COLO668 (cell line): ENCODE measurements at regions not wholly inside any gene's neighbourhood (a gene's known extent, or its start where the extent isn't known, plus 50 kb on each side); places are given as distances from the start of the nearest gene placed in this dataset.

Source experiments
- DNase-seq: peaks from one replicate; lab custom pipeline; 2025; ENCODE audit not compliant: unreplicated experiment; lab: John Stamatoyannopoulos, UW

- DNase-seq: no peak
Observed at GRCh38 chr1:78355656-78356055, 135.1 kb upstream of the PTGFR start.

DNA sequence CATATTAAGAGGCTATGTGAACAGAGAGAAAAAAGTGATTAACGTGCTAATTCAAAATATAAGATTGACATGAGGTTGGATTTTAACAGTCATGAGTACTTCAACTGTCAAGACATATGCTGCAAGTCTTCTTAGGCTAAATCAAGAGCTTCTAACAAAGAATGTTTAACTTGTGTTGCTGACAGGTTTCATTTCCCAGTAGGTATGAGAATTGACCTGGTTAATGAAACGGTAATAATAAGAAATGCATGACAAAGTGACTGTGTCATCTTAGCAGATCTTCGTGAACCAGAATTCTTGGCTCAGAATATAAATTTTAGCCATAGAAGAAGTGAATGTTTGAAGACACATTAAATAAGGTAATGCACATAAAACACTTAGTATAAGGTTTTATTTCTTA, 132.6 kb upstream of the PTGFR start:
- no peak for DNase-seq

GRCh38 chr1:78359666-78360065, 131.1 kb upstream of the PTGFR start:
- DNase-seq: no peak

GRCh38 chr1:78360584-78360983, 130.2 kb upstream of the PTGFR start:
- DNase-seq: no peak

- no peak for DNase-seq
Observed at GRCh38 chr1:78367700-78368099, 123.1 kb upstream of the PTGFR start.

DNA sequence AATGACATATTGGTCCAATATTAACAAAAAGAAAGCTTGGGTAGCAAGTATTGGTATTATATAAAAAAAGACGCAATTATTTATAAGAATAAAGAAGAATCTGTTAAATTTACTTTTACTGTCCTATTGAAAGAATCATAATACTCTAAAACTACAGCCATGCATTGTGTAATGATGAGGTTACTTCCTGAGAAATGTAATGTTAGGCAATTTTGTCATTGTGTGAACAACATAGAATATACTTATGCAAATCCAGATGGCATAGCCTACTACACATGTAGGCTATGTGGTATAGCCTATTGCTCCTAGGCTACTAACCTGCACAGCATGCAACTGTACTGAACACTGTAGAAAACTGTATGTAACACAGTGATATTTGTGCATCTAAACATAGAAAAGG, 121.2 kb upstream of the PTGFR start:
- no peak for DNase-seq

DNA sequence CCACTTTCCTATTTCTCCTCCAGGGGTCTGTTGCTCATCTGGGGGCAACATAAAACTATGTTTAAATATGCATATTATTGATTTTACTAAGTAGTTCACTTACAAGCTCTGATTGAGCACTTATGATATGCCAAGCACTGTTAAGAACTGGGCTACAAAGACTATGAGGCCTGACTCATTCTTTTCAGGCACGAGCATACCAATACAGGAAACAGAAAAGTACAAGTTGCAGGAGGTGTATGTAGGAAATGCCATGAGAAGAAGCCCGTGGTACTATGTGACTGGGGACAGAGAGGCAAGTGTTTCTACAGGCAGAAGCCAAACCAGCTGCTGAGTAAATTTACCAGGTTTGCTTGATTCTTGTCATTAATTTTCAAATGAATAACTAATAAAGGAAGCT, 120.4 kb upstream of the PTGFR start:
- no peak for DNase-seq

DNA sequence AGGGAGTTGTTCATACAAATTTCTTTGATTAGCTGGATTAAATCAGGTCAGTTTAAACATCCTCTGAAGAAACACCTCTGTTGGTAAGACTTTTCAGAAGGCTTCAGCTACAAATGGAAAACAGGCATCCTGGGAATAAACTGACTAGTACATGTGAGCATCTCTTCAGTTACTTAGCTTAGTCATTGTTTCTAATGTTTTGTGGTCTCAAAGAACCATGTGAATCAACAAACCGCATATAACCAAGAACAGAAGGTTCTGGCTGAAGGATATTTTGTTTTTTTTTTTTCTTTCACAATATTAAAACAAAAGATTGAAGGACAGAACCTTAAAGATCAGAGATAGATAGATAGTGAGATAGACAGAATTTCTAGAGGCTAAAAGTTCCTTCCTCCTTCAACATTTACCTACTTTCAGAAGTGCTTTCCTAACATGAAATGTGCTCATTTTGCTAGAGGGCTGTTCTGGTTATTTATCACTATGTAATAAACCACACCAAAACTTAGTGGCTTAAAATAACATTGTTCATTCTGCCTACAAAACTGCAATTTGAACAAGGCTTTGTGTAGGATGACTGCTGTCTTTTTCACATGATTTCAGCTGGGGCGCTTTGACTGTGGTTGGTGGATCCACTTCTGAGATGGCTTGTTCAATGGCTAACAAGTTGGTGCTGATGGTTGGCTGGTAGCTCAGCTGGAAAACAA, 119.8 kb upstream of the PTGFR start:
- DNase-seq: no peak

- DNase-seq: no peak
Observed at GRCh38 chr1:78373676-78374075, 117.1 kb upstream of the PTGFR start.

DNA sequence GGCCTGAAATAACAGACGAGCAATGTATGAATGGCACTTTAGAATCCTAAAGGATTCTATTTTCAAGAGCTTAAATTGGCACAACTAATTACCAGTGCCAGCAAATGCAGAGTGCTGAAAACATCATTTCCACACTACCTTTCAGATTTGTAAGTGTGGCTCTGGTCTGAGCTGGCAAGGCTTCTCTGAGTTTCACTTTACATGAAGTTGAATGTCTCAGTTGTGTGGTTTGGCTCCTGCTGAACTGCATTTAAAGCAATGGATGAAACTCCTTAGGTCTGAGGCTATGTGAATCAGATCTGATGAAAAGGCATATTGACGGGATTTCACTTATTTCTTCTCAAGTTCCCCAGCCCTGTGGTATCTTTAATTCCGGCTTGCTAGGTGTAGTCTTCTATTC, 114.8 kb upstream of the PTGFR start:
- no peak for DNase-seq

DNA sequence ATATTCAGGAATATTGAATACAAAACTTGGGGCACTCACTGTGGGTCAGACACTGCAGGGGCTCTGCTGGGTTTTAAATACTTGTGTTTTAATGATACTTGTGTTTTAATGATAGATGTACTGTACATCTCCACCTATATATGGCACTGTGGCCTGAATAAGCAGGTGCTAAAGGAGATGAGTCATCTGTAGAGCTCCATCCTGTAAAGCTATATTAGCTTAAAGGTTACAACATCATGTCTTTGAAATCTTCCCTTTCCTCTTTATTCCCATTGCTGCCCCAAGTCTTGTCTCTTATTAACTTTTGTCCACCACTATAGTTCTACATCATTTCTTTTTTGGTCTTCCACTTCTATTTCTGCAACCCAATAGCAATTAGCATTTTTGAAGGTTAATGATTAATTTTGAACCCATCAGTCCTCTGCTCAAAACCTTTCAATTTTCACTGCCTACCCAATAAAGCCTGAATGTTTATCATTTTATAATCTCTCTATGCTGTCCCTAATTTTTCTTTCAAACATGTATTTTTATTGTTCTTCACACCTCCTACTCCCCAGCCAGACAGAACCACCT, 113.3 kb upstream of the PTGFR start:
- DNase-seq: peak; percentile 23

DNA sequence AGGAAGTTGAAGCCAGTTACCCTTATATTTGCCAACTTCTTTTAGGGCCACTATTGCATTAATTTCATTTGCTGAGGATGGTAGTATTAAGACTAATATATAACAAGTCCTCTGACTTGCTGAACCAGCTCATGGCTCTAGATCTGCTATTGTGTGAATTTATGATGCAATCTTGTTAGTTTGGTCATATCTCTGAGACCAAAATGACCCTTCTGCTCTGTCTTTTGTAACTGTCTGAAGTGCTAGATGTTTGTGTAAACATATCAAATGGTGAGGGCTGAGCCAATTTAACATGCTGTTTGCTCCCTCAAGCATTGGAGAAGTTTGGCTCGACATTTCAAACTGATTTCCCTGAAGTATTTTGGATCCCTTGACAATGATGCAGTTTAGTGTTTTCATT, 106.9 kb upstream of the PTGFR start:
- no peak for DNase-seq

DNA sequence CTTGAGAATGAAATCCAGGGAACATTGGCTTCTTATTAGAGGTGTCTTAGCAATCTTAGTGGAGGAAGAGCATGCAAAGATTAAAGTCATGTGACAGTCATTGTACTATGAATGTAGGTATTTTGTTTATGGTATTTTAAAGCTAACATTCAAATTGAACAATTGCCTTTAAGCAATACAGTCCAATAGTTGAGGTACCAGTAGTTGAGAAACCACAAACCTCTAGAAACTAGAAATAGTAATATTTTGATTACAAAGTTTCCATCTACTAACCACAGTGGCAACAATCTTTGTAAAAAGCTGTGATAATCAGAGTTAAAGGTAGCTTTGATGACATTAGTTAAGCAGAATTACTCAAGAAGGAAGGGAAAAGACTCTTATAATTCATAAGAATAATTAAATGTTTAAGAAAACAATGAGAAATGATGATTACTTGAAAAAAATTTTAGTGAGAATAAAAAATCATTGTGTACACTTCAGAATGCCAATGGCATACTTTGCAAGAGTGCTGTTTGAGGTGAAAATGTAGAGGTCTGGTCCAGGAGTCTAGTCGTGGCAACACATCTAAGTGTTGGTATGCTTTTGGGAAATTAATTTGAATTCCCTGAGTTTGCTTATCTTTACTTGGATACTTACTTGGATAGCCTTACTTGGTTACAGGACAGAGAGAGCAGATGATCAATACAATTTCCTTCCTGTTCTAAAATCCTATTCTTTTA, 104.9 kb upstream of the PTGFR start:
- DNase-seq: no peak

DNA sequence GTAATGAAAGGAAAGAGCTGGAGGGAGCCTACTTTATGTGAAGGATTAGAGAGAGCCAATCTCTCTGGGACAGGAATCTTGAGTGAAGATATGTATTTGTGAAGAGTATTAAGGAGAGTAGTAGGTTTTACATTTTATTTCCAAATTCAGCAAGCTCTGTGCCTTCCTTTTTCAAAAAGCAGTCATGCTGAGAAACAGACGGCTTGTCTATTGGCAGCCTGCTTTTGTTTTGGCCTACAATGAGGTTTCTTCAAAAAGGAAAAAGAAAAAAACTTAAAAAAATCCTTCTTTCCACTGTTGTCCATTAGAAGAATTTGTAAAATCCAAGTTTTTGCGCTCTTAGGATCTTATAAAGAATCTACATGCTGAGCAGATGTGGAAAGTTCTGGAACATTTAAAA, 103.6 kb upstream of the PTGFR start:
- DNase-seq: no peak

DNA sequence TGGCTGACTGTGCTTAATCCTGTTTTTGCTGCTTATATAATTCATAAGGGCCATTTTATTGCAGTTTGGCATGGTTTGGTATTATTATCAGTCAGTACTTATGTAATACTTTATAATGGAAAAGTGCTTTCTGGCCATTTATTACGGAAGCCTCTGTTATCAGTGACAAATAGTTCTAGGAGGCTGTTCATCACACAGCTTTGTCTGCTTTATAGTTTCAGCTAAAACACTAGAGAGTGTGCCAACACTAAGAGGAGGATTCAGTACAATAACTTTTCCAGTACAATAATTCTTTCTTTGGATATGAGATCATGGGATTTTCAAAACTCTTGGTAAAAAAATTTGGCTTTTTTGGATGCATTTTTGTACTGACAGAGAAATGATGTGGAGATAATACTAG, 102.9 kb upstream of the PTGFR start:
- no peak for DNase-seq

- no peak for DNase-seq
Observed at GRCh38 chr1:78388275-78388674, 102.5 kb upstream of the PTGFR start.

DNA sequence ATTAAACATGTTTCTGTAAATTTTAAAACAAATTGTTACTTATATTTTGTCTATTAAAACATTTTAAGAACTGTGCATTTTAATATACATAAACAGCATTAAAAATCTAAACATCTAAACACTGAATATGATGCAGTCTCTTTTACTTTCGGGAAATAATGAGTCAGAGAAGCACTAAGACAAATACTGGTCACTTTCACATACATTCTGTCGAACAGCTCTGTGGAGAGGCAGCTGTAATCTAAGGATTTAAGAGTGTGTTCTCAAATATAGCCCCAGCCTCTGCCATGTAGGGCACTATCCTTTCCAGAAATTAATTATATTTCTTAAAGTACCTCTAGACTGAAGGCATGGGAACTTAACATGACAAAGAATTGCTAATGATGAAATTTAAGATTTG, 89.6 kb upstream of the PTGFR start:
- DNase-seq: no peak

GRCh38 chr1:78408192-78408591, 82.6 kb upstream of the PTGFR start:
- DNase-seq: no peak

DNA sequence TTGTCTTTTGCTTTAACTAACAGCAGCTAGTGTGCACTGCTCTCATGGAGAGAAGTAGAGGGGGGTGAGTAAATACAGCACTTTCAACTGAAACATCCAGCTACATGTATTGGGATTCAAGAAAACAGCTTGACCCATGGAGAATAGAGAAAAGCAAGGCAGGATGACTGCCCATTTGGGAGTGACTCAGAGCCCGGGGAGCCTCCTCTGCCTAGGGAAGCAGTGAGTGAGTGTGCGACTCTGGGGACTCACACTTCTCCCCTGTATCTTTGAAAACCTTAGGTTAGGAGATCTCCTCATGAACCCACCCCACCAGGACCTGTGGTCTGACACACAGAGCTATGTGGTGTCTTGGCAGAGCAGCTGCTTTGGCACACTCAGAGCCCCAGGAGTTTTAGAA, 82.0 kb upstream of the PTGFR start:
- DNase-seq: no peak

- DNase-seq: no peak
Observed at GRCh38 chr1:78410643-78411042, 80.1 kb upstream of the PTGFR start.

DNA sequence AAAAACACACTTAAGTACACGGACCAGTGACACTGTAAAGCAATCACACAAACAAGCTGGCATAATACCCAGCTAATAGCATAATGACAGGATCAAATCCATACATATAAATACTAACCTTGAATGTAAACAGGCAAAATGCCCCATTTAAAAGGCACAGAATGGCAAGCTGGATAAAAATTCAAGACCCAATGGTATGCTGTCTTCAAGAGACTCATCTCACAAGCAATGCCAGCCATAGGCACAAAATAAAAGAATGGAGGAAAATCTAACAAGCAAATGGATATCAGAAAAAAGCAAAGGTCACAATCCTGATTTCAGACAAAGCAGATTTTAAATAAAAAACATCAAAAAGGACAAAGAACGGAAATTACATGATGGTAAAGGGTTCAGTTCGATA, 79.1 kb upstream of the PTGFR start:
- no peak for DNase-seq

- no peak for DNase-seq
Observed at GRCh38 chr1:78415165-78415564, 75.6 kb upstream of the PTGFR start.

GRCh38 chr1:78419309-78419708, 71.5 kb upstream of the PTGFR start:
- DNase-seq: no peak
